ENCODE measurements at regions not wholly inside any gene's neighbourhood (a gene's known extent, or its start where the extent isn't known, plus 50 kb on each side); places are given as distances from the start of the nearest gene placed in this dataset.

GRCh38 chr7:81608748-81609382 lies 161.0 kb downstream of the HGF start:
- H3K9ac ChIP-seq (ENCODE audit: low read length), result no peak overlapping the region
- H3K27me3 ChIP-seq (ENCODE audit: insufficient read depth, low read length), result no peaks in the 10 kb centered on the region
- H3K36me3 Mint-ChIP-seq (ENCODE audit: low read depth, unreplicated experiment), result no peaks in the 10 kb centered on the region
- no peaks in the 10 kb centered on the region for H3K4me1 Mint-ChIP-seq (ENCODE audit: low read depth, unreplicated experiment)
- no peaks in the 10 kb centered on the region for H3K9me3 Mint-ChIP-seq (ENCODE audit: unreplicated experiment)
- H3K4me1 ChIP-seq (ENCODE audit: insufficient read depth, low read length), result peaks cover 10% of the 10 kb centered on the region
- peak; percentile 56 for DNase-seq (ENCODE audit: low read depth)
- H3K27ac ChIP-seq (ENCODE audit: low read depth, low read length), result no peak overlapping the region
- H4K20me1 ChIP-seq (ENCODE audit: insufficient read depth, low read length), result no peaks in the 10 kb centered on the region
- H3K79me2 ChIP-seq (ENCODE audit: insufficient read depth, low read length), result no peaks in the 10 kb centered on the region
- H3K27ac Mint-ChIP-seq (ENCODE audit: unreplicated experiment), result no peak overlapping the region
- H2AFZ ChIP-seq (ENCODE audit: low read depth, low read length), result no peak overlapping the region
- H3K4me3 Mint-ChIP-seq (ENCODE audit: unreplicated experiment), result no peak overlapping the region
- no peak overlapping the region for H3K4me2 ChIP-seq (ENCODE audit: low read length)
- H3K4me3 ChIP-seq (ENCODE audit: insufficient read depth, low read depth, low read length), result no peak overlapping the region
- no peaks in the 10 kb centered on the region for H3K36me3 ChIP-seq (ENCODE audit: insufficient read depth, low read length)
- H3K27me3 Mint-ChIP-seq (ENCODE audit: low read depth, unreplicated experiment), result no peaks in the 10 kb centered on the region
- no peaks in the 10 kb centered on the region for H3K9me3 ChIP-seq (ENCODE audit: insufficient read depth, low read depth, low read length)
- no peak for FAIRE-seq
- TF ChIP-seq EZH2 (IDR thresholded peaks at IDR 0.05; ENCODE audit: insufficient read depth, low read length), result no peak
- no peak for TF ChIP-seq CTCF (IDR thresholded peaks at IDR 0.05; ENCODE audit: insufficient read depth, low read depth, low read length)

DNA sequence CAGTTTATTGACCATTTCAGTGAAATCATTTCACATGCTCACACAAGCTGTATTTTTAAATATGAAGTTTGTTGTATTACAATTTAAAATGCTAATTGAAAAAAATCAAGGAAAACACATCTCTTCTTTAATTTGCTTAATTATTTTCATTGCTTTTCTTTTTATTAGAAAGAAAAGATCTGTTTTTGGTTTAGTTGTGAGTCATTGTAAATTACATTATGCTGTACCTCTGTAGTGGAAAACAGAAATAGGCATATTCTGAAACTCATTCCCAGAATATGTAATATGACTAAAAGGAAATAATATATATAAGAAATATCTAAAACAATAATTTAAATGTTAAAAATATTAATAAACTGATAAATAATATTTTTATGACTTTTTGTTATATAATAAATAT lies 161.9 kb downstream of the HGF start:
- Histone ChIP-seq H3K79me2 (ENCODE audit: insufficient read depth, low read length) (no peaks in the 10 kb centered on the region), H4K20me1 (ENCODE audit: insufficient read depth, low read length) (no peaks in the 10 kb centered on the region), H3K4me3 (ENCODE audit: insufficient read depth, low read depth, low read length) (no peak overlapping the region), H3K9ac (ENCODE audit: low read length) (no peak overlapping the region), H3K4me1 (ENCODE audit: insufficient read depth, low read length) (peaks cover 12% of the 10 kb centered on the region), H3K27ac (ENCODE audit: low read depth, low read length) (no peak overlapping the region), H3K9me3 (ENCODE audit: insufficient read depth, low read depth, low read length) (no peaks in the 10 kb centered on the region), H3K27me3 (ENCODE audit: insufficient read depth, low read length) (no peaks in the 10 kb centered on the region), H3K4me2 (ENCODE audit: low read length) (no peak overlapping the region), H3K36me3 (ENCODE audit: insufficient read depth, low read length) (no peaks in the 10 kb centered on the region), H2AFZ (ENCODE audit: low read depth, low read length) (no peak overlapping the region)
- no peak for DNase-seq (ENCODE audit: low read depth)
- no peak for TF ChIP-seq EZH2 (IDR thresholded peaks at IDR 0.05; ENCODE audit: insufficient read depth, low read length)
- no peak for TF ChIP-seq CTCF (IDR thresholded peaks at IDR 0.05; ENCODE audit: insufficient read depth, low read depth, low read length)
- FAIRE-seq, result no peak
- Mint-ChIP-seq H3K9me3 (ENCODE audit: unreplicated experiment) (no peaks in the 10 kb centered on the region), H3K4me1 (ENCODE audit: low read depth, unreplicated experiment) (no peaks in the 10 kb centered on the region), H3K27me3 (ENCODE audit: low read depth, unreplicated experiment) (no peaks in the 10 kb centered on the region), H3K27ac (ENCODE audit: unreplicated experiment) (no peak overlapping the region), H3K36me3 (ENCODE audit: low read depth, unreplicated experiment) (no peaks in the 10 kb centered on the region), H3K4me3 (ENCODE audit: unreplicated experiment) (no peak overlapping the region)

- Mint-ChIP-seq H3K36me3 (ENCODE audit: low read depth, unreplicated experiment) (no peaks in the 10 kb centered on the region), H3K4me3 (ENCODE audit: unreplicated experiment) (no peak overlapping the region), H3K9me3 (ENCODE audit: unreplicated experiment) (no peaks in the 10 kb centered on the region), H3K27me3 (ENCODE audit: low read depth, unreplicated experiment) (no peaks in the 10 kb centered on the region), H3K4me1 (ENCODE audit: low read depth, unreplicated experiment) (no peaks in the 10 kb centered on the region), H3K27ac (ENCODE audit: unreplicated experiment) (no peak overlapping the region)
- Histone ChIP-seq H3K36me3 (ENCODE audit: insufficient read depth, low read length) (no peaks in the 10 kb centered on the region), H3K9me3 (ENCODE audit: insufficient read depth, low read depth, low read length) (no peaks in the 10 kb centered on the region), H3K27ac (ENCODE audit: low read depth, low read length) (no peak overlapping the region), H3K4me2 (ENCODE audit: low read length) (no peak overlapping the region), H3K27me3 (ENCODE audit: insufficient read depth, low read length) (no peaks in the 10 kb centered on the region), H3K9ac (ENCODE audit: low read length) (no peak overlapping the region), H2AFZ (ENCODE audit: low read depth, low read length) (no peak overlapping the region), H4K20me1 (ENCODE audit: insufficient read depth, low read length) (no peaks in the 10 kb centered on the region), H3K79me2 (ENCODE audit: insufficient read depth, low read length) (no peaks in the 10 kb centered on the region), H3K4me1 (ENCODE audit: insufficient read depth, low read length) (peaks cover 12% of the 10 kb centered on the region), H3K4me3 (ENCODE audit: insufficient read depth, low read depth, low read length) (no peak overlapping the region)
- FAIRE-seq (no peak), DNase-seq (ENCODE audit: low read depth) (no peak)
- TF ChIP-seq EZH2 (IDR thresholded peaks at IDR 0.05; ENCODE audit: insufficient read depth, low read length) (no peak), CTCF (IDR thresholded peaks at IDR 0.05; ENCODE audit: insufficient read depth, low read depth, low read length) (no peak)
These were observed 163.6 kb downstream of the HGF start for GRCh38 chr7:81606078-81606863.

Data from astrocyte (in vitro differentiated cells and primary cell).